NT2/D1 (cell line): ENCODE measurements at regions not wholly inside any gene's neighbourhood (a gene's known extent, or its start where the extent isn't known, plus 50 kb on each side); places are given as distances from the start of the nearest gene placed in this dataset.
A peak's percentile ranks its signal among the peaks of the same experiment; 100 is the strongest.

ENCODE experiments used
- DNase-seq: peaks from one replicate; pipeline ENCODE4 v3.0.0-alpha.2; 2011; ENCODE audit warnings: low read depth, low spot score
- H3K27me3 ChIP-seq: 2 replicates; pipeline ENCODE4 v1.6.0; 2011; ENCODE audit warnings: mild to moderate bottlenecking; ENCODE audit not compliant: insufficient read length, insufficient read depth
- H3K36me3 ChIP-seq: 2 replicates; pipeline ENCODE4 v1.6.1; 2011; ENCODE audit warnings: mild to moderate bottlenecking, low read length, mixed read lengths; ENCODE audit not compliant: insufficient read depth, insufficient read length
- H3K4me1 ChIP-seq: 2 replicates; pipeline ENCODE4 v1.5.1; 2011; ENCODE audit not compliant: insufficient read depth, insufficient read length
- H3K4me3 ChIP-seq: 2 replicates; pipeline ENCODE4 v1.5.1; 2011; ENCODE audit warnings: low read depth; ENCODE audit not compliant: insufficient read length
- H3K9ac ChIP-seq: 2 replicates; pipeline ENCODE4 v1.6.0; 2011; ENCODE audit warnings: low read depth; ENCODE audit not compliant: insufficient read length
- H3K9me3 ChIP-seq: 2 replicates; pipeline ENCODE4 v1.5.1; 2011; ENCODE audit warnings: mild to moderate bottlenecking, low read length; ENCODE audit not compliant: insufficient read depth
- SUZ12 ChIP-seq: IDR thresholded peaks from 2 replicates; pipeline ENCODE4 v1.6.1; 2011; ENCODE audit not compliant: insufficient read length, insufficient read depth; ENCODE audit errors: extremely low read depth
- YY1 ChIP-seq: IDR thresholded peaks from 2 replicates; pipeline ENCODE4 v1.6.1; 2011; ENCODE audit not compliant: insufficient read length, insufficient read depth
- ZNF274 ChIP-seq: IDR thresholded peaks from 2 replicates; pipeline ENCODE4 v1.6.1; 2011; ENCODE audit warnings: mild to moderate bottlenecking, low read depth, low read length

DNA sequence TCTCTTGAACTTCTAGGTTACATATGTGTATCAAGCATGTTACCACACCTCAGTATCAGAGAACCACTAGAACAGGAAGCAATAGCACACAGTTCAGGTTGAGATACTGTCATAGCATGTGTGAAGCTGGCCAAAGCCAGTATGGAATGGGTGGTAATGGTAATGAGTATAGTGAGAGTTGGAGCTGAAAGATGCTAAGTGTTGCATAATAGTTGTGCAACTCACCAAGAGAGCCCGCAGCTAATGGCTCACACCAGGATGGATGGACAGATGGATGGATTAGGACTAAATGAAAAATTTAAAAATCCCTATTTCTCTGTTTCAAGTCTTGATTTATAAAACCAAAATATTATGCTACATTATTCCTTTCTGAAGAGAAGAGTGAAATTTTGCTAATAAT is 53.4 kb upstream of the KCNN2 start:
- Histone ChIP-seq H3K27me3 (no peaks in the 10 kb centered on the region), H3K36me3 (no peaks in the 10 kb centered on the region), H3K9ac (no peak overlapping the region), H3K4me3 (no peak overlapping the region), H3K9me3 (no peaks in the 10 kb centered on the region), H3K4me1 (peaks cover 3% of the 10 kb centered on the region)
- DNase-seq = no peak
- no peak for TF ChIP-seq ZNF274
- no peak for TF ChIP-seq YY1
- no peak for TF ChIP-seq SUZ12

DNA sequence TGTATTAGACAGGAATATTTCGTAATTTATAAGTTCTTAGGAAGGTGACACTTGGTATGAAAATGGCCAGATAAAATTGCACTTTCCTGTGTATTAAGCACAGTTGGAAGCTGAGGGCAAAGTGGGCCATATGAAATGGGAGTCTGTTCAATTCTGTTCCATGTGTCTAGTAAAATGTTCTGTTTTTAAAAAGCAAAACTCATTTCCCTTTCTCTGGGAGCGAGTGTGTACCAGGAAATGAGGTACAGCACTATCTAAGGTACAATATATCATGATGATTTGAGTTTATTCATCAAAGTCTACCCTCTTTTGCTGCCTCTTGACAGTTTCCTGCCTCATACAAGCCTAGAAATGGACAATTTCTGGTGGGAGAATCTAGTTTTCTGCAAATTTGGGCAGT is 51.2 kb upstream of the KCNN2 start:
- no peak for DNase-seq
- no peaks in the 10 kb centered on the region for H3K27me3 ChIP-seq
- TF ChIP-seq YY1 (no peak), SUZ12 (no peak), ZNF274 (no peak)
- H3K9me3 ChIP-seq = no peaks in the 10 kb centered on the region
- H3K9ac ChIP-seq = no peak overlapping the region
- peaks cover 3% of the 10 kb centered on the region for H3K4me1 ChIP-seq
- H3K36me3 ChIP-seq = no peaks in the 10 kb centered on the region
- no peak overlapping the region for H3K4me3 ChIP-seq

DNA sequence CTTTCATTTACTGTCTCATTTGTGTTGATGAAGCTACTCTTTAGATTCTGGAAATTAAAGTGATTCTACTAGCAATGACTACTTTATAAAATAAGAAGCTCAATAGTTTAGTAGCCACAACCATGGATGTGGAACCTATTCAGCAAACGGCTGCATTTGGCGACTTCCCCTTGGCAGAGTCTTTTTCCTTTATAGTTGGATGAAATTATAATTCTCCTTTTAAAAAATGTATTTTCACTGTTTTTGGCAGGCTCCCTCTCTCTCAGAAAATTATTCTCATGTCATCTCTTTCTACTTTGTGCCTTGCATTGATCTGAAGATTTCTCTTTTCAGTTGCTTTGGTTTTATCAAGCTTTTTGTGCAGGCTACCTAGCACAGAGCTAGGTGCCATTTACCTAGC is 50.6 kb upstream of the KCNN2 start:
- no peak overlapping the region for H3K4me3 ChIP-seq
- no peaks in the 10 kb centered on the region for H3K9me3 ChIP-seq
- H3K9ac ChIP-seq = no peak overlapping the region

DNA sequence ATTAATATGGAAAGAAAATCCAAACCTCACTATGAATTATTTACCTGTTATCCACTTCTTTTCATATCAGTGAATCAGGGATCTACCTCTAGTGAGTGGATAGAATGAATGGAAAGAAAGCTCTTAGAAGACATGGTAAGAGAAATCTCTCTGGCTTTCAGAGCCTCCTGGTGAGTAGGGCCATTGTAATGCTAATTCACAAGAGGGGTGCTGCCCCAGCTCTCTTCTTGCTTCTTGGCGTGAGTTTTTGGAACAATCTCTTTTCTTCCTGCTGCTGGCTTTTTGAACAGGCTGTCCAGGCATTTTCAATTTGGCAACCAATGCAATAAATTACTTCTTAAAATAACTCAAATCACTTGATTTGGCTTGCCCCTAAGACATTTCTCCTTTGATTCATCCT is 49.9 kb upstream of the KCNN2 start:
- DNase-seq = peak; percentile 50
- no peak overlapping the region for H3K9ac ChIP-seq
- TF ChIP-seq ZNF274 (no peak), SUZ12 (no peak), YY1 (no peak)
- no peak overlapping the region for H3K4me3 ChIP-seq
- peaks cover 3% of the 10 kb centered on the region for H3K4me1 ChIP-seq
- no peaks in the 10 kb centered on the region for H3K9me3 ChIP-seq
- H3K27me3 ChIP-seq = no peaks in the 10 kb centered on the region
- H3K36me3 ChIP-seq = no peaks in the 10 kb centered on the region

More for the DNA sequence above, 50.6 kb upstream of the KCNN2 start:
- Histone ChIP-seq H3K36me3 (no peaks in the 10 kb centered on the region), H3K27me3 (no peaks in the 10 kb centered on the region), H3K4me1 (peaks cover 3% of the 10 kb centered on the region)
- TF ChIP-seq YY1 = no peak
- TF ChIP-seq ZNF274 = no peak
- no peak for TF ChIP-seq SUZ12
- DNase-seq = no peak
